MM.1S (cell line): ENCODE measurements at regions not wholly inside any gene's neighbourhood (a gene's known extent, or its start where the extent isn't known, plus 50 kb on each side); places are given as distances from the start of the nearest gene placed in this dataset.

Experiments used
- CTCF ChIP-seq: fragments of 300-600 bp; sonication (generic); IDR thresholded peaks from 2 replicates; pipeline ENCODE4 v1.5.1; 2016; ENCODE audit warnings: antibody characterized with exemption, low read length, mixed read lengths
- EZH2 ChIP-seq: fragments of 300-600 bp; sonication (generic); optimal IDR thresholded peaks from 2 replicates; pipeline ENCODE3; 2017; ENCODE audit warnings: low read depth, mild to moderate bottlenecking, antibody characterized with exemption, low read length, mixed read lengths

- TF ChIP-seq CTCF: no peak
- no peak for TF ChIP-seq EZH2
Measured at GRCh38 chr2:177108890-177109289, 103.7 kb upstream of the HNRNPA3 start.
